GM23248 (cell line): ENCODE measurements at regions not wholly inside any gene's neighbourhood (a gene's known extent, or its start where the extent isn't known, plus 50 kb on each side); places are given as distances from the start of the nearest gene placed in this dataset.

Experiments used
- EZH2 ChIP-seq: fragments of 200-600 bp; sonication (generic); IDR thresholded peaks from 2 replicates; pipeline ENCODE4 v1.6.1; 2018; ENCODE audit warnings: antibody characterized with exemption, mild to moderate bottlenecking; ENCODE audit not compliant: insufficient read depth, poor library complexity, severe bottlenecking
- EZH2phosphoT487 ChIP-seq: fragments of 200-600 bp; sonication (generic); IDR thresholded peaks from 2 replicates; pipeline ENCODE4 v1.6.1; 2018; ENCODE audit warnings: antibody characterized with exemption, moderate library complexity, mild to moderate bottlenecking, low read depth; ENCODE audit not compliant: insufficient read depth

GRCh38 chrX:122219735-122220134 lies 964.3 kb upstream of the GRIA3 start:
- no peak for TF ChIP-seq EZH2phosphoT487
- TF ChIP-seq EZH2 = no peak
